CD8-positive, alpha-beta memory T cell (primary cell): ENCODE measurements at regions not wholly inside any gene's neighbourhood (a gene's known extent, or its start where the extent isn't known, plus 50 kb on each side); places are given as distances from the start of the nearest gene placed in this dataset.

Experiments used
- CTCF ChIA-PET: fragments of 350-600 bp; sonication (Branson Sonifier 250); formaldehyde crosslinking; loops from one replicate; lab custom pipeline; 2021; ENCODE audit warnings: antibody characterized with exemption; lab: Charles Lee
- POLR2A ChIA-PET: fragments of 350-600 bp; sonication (Branson Sonifier 250); formaldehyde crosslinking; loops from one replicate; lab custom pipeline; 2021; ENCODE audit warnings: antibody characterized with exemption; lab: Charles Lee
- DNase-seq, 5 donors: peaks; one replicate each; pipeline versions ENCODE4 v3.0.0 to v3.0.0-alpha.2; 2020 to 2022; ENCODE audit warnings: mixed read lengths in 1 of 5
- H3K27ac ChIP-seq: one replicate; pipeline ENCODE4 v1.7.0; 2013; ENCODE audit warnings: low read depth, mild to moderate bottlenecking, low read length, moderate library complexity
- H3K27me3 ChIP-seq: 2 replicates; pipeline ENCODE4 v1.7.0; 2013; ENCODE audit warnings: low read length, mild to moderate bottlenecking; ENCODE audit not compliant: insufficient read depth, poor library complexity, severe bottlenecking
- H3K36me3 ChIP-seq: 2 replicates; pipeline ENCODE4 v1.7.0; 2013; ENCODE audit warnings: mild to moderate bottlenecking, low read length, moderate library complexity; ENCODE audit not compliant: insufficient read depth
- H3K4me1 ChIP-seq: 2 replicates; pipeline ENCODE4 v1.7.0; 2013; ENCODE audit warnings: mild to moderate bottlenecking, low read length, moderate library complexity; ENCODE audit not compliant: insufficient read depth
- H3K4me3 ChIP-seq: 2 replicates; pipeline ENCODE4 v1.7.0; 2013; ENCODE audit warnings: mild to moderate bottlenecking, low read length
- H3K9me3 ChIP-seq: 2 replicates; pipeline ENCODE4 v1.7.0; 2013; ENCODE audit warnings: mild to moderate bottlenecking, low read length
- H3K27ac Mint-ChIP-seq, 8 donors: one replicate each; pipeline ENCODE4 v1.8.0; 2020 to 2021; ENCODE audit warnings: mixed read lengths in 8 of 8, mild to moderate bottlenecking in 6 of 8, inconsistent platforms in 3 of 8, moderate library complexity in 3 of 8
- H3K27me3 Mint-ChIP-seq, 2 donors: one replicate each; pipeline ENCODE4 v1.8.0; 2020 to 2021; ENCODE audit warnings: mixed read lengths in 2 of 2, mild to moderate bottlenecking in 1 of 2, moderate library complexity in 1 of 2
- H3K36me3 Mint-ChIP-seq, 3 donors: one replicate each; pipeline ENCODE4 v1.8.0; 2020 to 2021; ENCODE audit warnings: mixed read lengths in 3 of 3, inconsistent platforms in 1 of 3, mild to moderate bottlenecking in 1 of 3
- H3K4me1 Mint-ChIP-seq, 3 donors: one replicate each; pipeline ENCODE4 v1.8.0; 2020 to 2021; ENCODE audit warnings: mixed read lengths in 3 of 3, inconsistent platforms in 1 of 3, mild to moderate bottlenecking in 1 of 3
- H3K4me3 Mint-ChIP-seq, 7 donors: one replicate each; pipeline ENCODE4 v1.8.0; 2020 to 2021; ENCODE audit warnings: mixed read lengths in 7 of 7, mild to moderate bottlenecking in 6 of 7, moderate library complexity in 4 of 7, inconsistent platforms in 2 of 7
- H3K9me3 Mint-ChIP-seq, 5 donors: one replicate each; pipeline ENCODE4 v1.8.0; 2020 to 2022; ENCODE audit warnings: mixed read lengths in 5 of 5, mild to moderate bottlenecking in 3 of 5, moderate library complexity in 2 of 5, inconsistent platforms in 1 of 5

DNA sequence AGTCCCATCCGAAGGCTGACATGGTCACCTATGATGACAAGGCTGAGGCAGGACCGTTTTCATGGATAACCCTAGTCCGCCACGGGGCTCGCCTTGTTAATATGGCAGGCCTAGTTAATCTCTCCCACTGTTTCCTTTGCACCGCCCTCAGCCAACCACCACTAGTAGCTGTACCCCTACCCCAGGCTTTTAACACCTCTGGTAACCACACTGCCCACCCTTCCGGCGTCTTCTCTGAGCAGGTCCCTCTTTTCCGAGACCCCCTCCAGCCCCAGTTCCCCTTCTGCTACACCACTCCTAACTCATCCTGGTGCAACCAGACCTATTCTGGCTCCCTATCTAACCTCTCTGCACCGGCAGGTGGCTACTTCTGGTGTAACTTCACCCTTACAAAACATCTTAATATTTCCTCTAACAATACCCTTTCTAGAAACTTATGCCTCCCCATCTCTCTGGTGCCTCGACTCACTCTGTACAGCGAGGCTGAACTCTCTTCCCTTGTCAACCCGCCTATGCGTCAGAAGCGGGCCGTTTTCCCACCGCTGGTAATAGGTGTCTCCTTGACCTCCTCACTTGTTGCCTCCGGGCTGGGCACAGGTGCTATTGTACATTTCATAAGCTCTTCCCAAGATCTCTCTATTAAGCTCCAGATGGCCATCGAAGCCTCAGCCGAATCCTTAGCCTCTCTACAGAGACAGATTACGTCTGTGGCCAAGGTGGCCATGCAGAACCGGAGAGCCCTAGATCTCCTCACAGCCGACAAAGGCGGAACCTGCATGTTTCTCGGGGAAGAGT is 964.4 kb downstream of the RPA4 start:
- peaks cover 0 to 11% (median 10%) of the 10 kb centered on the region in 5 donors for H3K9me3 Mint-ChIP-seq

DNA sequence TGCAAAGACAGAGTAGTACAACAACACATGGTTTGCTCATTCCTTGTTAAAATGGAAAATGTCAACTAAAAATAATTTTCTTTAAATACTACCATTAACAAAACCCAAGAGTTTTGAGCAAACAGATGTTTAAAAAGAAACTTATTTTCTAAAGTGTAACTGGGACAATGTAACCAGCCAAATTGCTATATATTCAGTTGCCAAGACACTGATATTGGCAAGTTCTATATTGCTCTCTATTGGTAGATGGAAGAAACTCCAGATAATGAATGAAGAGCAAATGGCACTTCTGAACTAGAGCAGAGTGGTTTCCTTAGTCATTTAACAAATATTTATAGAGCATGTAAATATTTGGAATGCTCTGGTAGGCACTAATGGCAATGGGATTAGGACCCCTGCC is 966.2 kb downstream of the RPA4 start:
- Histone ChIP-seq H3K27ac (no peak overlapping the region), H3K36me3 (no peaks in the 10 kb centered on the region), H3K4me1 (no peaks in the 10 kb centered on the region), H3K27me3 (no peaks in the 10 kb centered on the region), H3K9me3 (no peaks in the 10 kb centered on the region), H3K4me3 (no peak overlapping the region)
- no peak for DNase-seq
- Mint-ChIP-seq H3K27me3 (peaks cover 0 to 5% of the 10 kb centered on the region in 2 donors), H3K36me3 (no peaks in the 10 kb centered on the region), H3K9me3 (peaks cover 0 to 8% (median 4%) of the 10 kb centered on the region in 5 donors), H3K27ac (no peak overlapping the region), H3K4me1 (no peaks in the 10 kb centered on the region), H3K4me3 (no peak overlapping the region)
- ChIA-PET POLR2A (no interaction called here), CTCF (no interaction called here)

More for the DNA sequence above, 964.4 kb downstream of the RPA4 start:
- Mint-ChIP-seq H3K27ac (no peak overlapping the region), H3K4me3 (no peak overlapping the region), H3K27me3 (peaks cover 0 to 5% of the 10 kb centered on the region in 2 donors), H3K4me1 (no peaks in the 10 kb centered on the region), H3K36me3 (no peaks in the 10 kb centered on the region)
- Histone ChIP-seq H3K4me1 (no peaks in the 10 kb centered on the region), H3K27me3 (no peaks in the 10 kb centered on the region), H3K36me3 (no peaks in the 10 kb centered on the region), H3K27ac (no peak overlapping the region), H3K9me3 (no peaks in the 10 kb centered on the region), H3K4me3 (no peak overlapping the region)
- CTCF ChIA-PET = no interaction called here
- POLR2A ChIA-PET = no interaction called here
- DNase-seq = no peak

DNA sequence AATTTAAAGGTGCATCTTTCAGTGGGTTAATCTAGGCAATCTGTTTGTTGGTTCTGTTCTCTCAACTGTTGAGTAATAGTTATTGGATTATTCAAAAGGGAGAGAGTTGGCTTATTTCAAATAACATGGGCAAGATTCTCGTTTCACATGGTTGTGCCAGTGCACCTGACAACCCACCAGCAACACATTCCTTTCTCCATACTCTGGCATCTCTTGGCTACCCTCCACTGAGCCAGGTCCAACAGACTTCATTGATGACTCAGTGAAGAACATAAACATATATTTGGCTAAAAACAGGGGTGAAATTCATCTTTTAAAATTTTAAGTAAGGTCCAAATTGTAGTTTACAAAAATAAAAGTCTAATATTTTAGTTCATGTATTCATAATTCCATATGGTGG is 967.2 kb downstream of the RPA4 start:
- peaks cover 0 to 5% of the 10 kb centered on the region in 2 donors for H3K27me3 Mint-ChIP-seq
- no peak for DNase-seq
- H3K36me3 Mint-ChIP-seq = no peaks in the 10 kb centered on the region
- no peaks in the 10 kb centered on the region for H3K36me3 ChIP-seq
- peaks cover 0 to 8% (median 4%) of the 10 kb centered on the region in 5 donors for H3K9me3 Mint-ChIP-seq
- no peaks in the 10 kb centered on the region for H3K27me3 ChIP-seq
- no peaks in the 10 kb centered on the region for H3K4me1 ChIP-seq
- H3K27ac Mint-ChIP-seq = no peak overlapping the region
- POLR2A ChIA-PET = no interaction called here
- CTCF ChIA-PET = no interaction called here
- H3K9me3 ChIP-seq = no peaks in the 10 kb centered on the region
- H3K27ac ChIP-seq = no peak overlapping the region
- no peak overlapping the region for H3K4me3 ChIP-seq
- no peak overlapping the region for H3K4me3 Mint-ChIP-seq
- no peaks in the 10 kb centered on the region for H3K4me1 Mint-ChIP-seq

DNA sequence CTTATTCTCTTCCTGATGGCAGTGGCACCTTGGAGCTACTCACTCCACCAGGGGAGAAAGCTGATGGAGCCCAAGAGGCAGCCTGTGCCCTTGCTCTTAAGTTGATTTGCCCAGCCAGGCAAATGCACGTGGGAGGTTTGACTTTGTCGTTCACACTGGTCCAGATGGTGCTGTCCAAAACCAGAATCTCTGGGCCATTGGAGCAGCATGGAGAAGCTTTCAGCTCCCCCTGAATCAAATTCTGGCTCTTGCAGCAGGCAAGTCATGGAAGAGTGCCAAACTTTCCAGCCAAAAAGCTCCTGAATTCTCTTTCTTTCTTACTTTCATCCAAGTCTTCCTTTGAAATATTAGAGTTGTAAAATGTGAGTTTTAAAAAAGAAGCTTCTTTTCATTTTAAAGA is 970.4 kb downstream of the RPA4 start:
- ChIA-PET CTCF (no interaction called here), POLR2A (no interaction called here)
- Histone ChIP-seq H3K4me1 (no peaks in the 10 kb centered on the region), H3K4me3 (no peak overlapping the region), H3K27ac (no peak overlapping the region), H3K27me3 (no peaks in the 10 kb centered on the region), H3K36me3 (no peaks in the 10 kb centered on the region), H3K9me3 (no peaks in the 10 kb centered on the region)
- Mint-ChIP-seq H3K4me1 (no peaks in the 10 kb centered on the region), H3K27me3 (peaks cover 0 to 8% of the 10 kb centered on the region in 2 donors), H3K36me3 (no peaks in the 10 kb centered on the region), H3K27ac (no peak overlapping the region), H3K4me3 (no peak overlapping the region), H3K9me3 (no peaks in the 10 kb centered on the region)
- DNase-seq = no peak

DNA sequence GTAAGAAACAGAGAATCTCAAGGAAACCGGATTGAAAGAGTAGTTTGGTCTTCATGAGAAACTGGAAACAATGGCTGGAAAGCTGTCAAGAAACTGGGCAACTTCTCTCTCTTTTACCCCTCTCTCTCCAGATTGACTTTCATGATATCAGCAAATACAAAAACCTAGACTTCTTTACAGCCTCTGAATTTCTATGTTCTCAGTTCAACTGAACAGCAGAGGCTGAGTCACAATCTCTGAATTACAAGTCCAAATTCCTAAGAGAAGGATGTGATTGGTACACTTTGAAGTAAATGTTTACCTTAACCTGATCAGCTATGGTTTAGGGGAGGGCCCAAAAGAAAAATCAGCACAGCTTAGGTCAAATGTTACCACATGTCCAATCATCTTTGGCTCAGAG is 974.9 kb downstream of the RPA4 start:
- H3K27me3 ChIP-seq = no peaks in the 10 kb centered on the region
- Mint-ChIP-seq H3K27me3 (peaks cover 0 to 3% of the 10 kb centered on the region in 2 donors), H3K27ac (no peak overlapping the region), H3K4me1 (no peaks in the 10 kb centered on the region), H3K36me3 (no peaks in the 10 kb centered on the region), H3K9me3 (no peaks in the 10 kb centered on the region), H3K4me3 (no peak overlapping the region)
- H3K4me3 ChIP-seq = no peak overlapping the region
- H3K9me3 ChIP-seq = no peaks in the 10 kb centered on the region
- H3K27ac ChIP-seq = no peak overlapping the region
- H3K4me1 ChIP-seq = no peaks in the 10 kb centered on the region
- POLR2A ChIA-PET = no interaction called here
- no peaks in the 10 kb centered on the region for H3K36me3 ChIP-seq
- no peak for DNase-seq
- CTCF ChIA-PET = no interaction called here

DNA sequence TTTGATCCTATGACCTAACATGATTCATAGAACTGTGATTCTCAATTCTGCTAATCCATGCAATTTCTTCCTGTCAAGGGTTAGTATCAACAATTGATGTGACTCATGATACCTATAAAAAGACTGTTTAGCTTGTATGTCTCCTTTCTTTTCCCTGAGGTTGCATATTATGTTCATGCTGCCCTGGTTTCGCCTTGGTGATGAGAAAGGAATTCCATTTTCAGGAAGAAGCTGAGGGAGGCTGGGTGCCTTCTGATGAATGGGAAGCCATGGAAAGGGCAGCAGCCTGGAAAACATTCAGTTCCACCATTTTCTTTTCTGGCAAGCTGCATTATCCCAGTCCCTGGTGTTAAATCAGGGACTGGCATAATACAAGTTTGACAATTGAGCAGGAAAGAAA is 976.5 kb downstream of the RPA4 start:
- CTCF ChIA-PET = no interaction called here
- H3K36me3 ChIP-seq = no peaks in the 10 kb centered on the region
- H3K27me3 ChIP-seq = no peaks in the 10 kb centered on the region
- H3K36me3 Mint-ChIP-seq = no peaks in the 10 kb centered on the region
- H3K9me3 Mint-ChIP-seq = no peaks in the 10 kb centered on the region
- H3K4me3 Mint-ChIP-seq = no peak overlapping the region
- peaks cover 0 to 3% of the 10 kb centered on the region in 2 donors for H3K27me3 Mint-ChIP-seq
- POLR2A ChIA-PET = no interaction called here
- H3K9me3 ChIP-seq = no peaks in the 10 kb centered on the region
- no peak overlapping the region for H3K27ac ChIP-seq
- no peak overlapping the region for H3K27ac Mint-ChIP-seq
- no peak overlapping the region for H3K4me3 ChIP-seq
- H3K4me1 ChIP-seq = no peaks in the 10 kb centered on the region
- no peaks in the 10 kb centered on the region for H3K4me1 Mint-ChIP-seq
- DNase-seq = no peak

DNA sequence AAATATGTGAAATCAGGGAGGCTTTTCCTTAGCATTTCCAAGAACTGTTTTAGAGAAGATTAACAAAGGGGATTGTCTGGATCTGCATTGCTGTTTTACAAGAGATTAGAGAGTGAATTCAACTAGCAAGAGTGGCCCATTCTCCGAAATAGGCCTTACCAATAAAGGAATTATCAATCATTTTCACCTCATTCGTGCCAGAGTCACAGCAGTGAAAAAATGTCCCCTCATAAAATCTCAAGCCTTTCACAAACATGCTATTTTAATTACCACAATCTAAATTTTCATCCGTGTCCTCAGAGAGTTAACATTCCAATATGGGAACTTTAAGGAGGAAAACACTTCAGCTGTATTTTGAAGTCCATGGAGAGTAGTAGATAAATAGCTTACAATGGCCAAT is 979.6 kb downstream of the RPA4 start:
- Mint-ChIP-seq H3K27ac (no peak overlapping the region), H3K4me1 (no peaks in the 10 kb centered on the region)
- H3K27me3 ChIP-seq = no peaks in the 10 kb centered on the region

DNA sequence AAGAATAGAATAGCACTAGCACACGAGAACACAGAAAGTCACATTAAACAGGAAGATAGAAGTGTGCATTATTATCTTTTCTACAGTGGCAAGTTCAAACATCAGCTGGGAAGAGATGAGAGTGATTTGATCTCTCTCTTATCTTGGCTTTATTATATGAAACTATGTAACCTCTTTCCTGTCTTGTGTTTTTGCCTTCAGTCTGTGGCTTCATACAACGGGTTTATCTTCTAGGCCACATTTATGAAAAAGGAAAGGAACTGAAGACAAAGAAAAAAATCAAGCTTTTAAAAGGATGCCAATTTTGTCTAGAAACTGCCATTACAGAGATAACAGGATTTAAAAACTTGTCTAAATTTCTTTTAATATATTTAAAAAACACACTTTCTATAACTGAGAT is 983.6 kb downstream of the RPA4 start:
- Histone ChIP-seq H3K4me3 (no peak overlapping the region), H3K27ac (no peak overlapping the region), H3K4me1 (no peaks in the 10 kb centered on the region), H3K27me3 (no peaks in the 10 kb centered on the region), H3K9me3 (no peaks in the 10 kb centered on the region), H3K36me3 (no peaks in the 10 kb centered on the region)
- no peaks in the 10 kb centered on the region for H3K27me3 Mint-ChIP-seq
- H3K4me3 Mint-ChIP-seq = no peak overlapping the region
- no peak overlapping the region for H3K27ac Mint-ChIP-seq
- DNase-seq = no peak
- no peaks in the 10 kb centered on the region for H3K36me3 Mint-ChIP-seq
- POLR2A ChIA-PET = no interaction called here
- H3K4me1 Mint-ChIP-seq = no peaks in the 10 kb centered on the region
- H3K9me3 Mint-ChIP-seq = no peaks in the 10 kb centered on the region
- CTCF ChIA-PET = no interaction called here

More for the DNA sequence above, 979.6 kb downstream of the RPA4 start:
- H3K9me3 Mint-ChIP-seq = no peaks in the 10 kb centered on the region
- H3K36me3 Mint-ChIP-seq = no peaks in the 10 kb centered on the region
- DNase-seq = no peak
- CTCF ChIA-PET = no interaction called here
- no peak overlapping the region for H3K4me3 Mint-ChIP-seq
- no peaks in the 10 kb centered on the region for H3K27me3 Mint-ChIP-seq
- no peak overlapping the region for H3K27ac ChIP-seq
- H3K4me3 ChIP-seq = no peak overlapping the region
- no peaks in the 10 kb centered on the region for H3K4me1 ChIP-seq
- H3K9me3 ChIP-seq = no peaks in the 10 kb centered on the region
- no peaks in the 10 kb centered on the region for H3K36me3 ChIP-seq
- POLR2A ChIA-PET = no interaction called here
